Stimulated activated naive CD4-positive, alpha-beta T cell treated with Interleukin-2 at 50 U/mL for 16 hours (primary cell): ENCODE measurements at regions not wholly inside any gene's neighbourhood (a gene's known extent, or its start where the extent isn't known, plus 50 kb on each side); places are given as distances from the start of the nearest gene placed in this dataset.

Experiments used
- DNase-seq: peaks from one replicate; lab custom pipeline; 2025; lab: John Stamatoyannopoulos, UW

GRCh38 chr9:87156247-87156646 is 208.9 kb upstream of the GAS1 start:
- DNase-seq = no peak

- DNase-seq = no peak
These were observed 210.2 kb upstream of the GAS1 start for GRCh38 chr9:87157366-87158031.

- no peak for DNase-seq
These were observed 211.5 kb upstream of the GAS1 start for GRCh38 chr9:87158765-87159164.

GRCh38 chr9:87160148-87161102 is 213.1 kb upstream of the GAS1 start:
- DNase-seq = no peak

GRCh38 chr9:87167161-87167560 is 219.9 kb upstream of the GAS1 start:
- DNase-seq = no peak

- DNase-seq = no peak
These were observed 220.3 kb upstream of the GAS1 start for GRCh38 chr9:87167582-87167981.

- DNase-seq = no peak
These were observed 231.0 kb upstream of the GAS1 start for GRCh38 chr9:87178302-87178701.

- DNase-seq = no peak
These were observed 232.4 kb upstream of the GAS1 start for GRCh38 chr9:87179553-87180340.

- DNase-seq = no peak
These were observed 233.1 kb upstream of the GAS1 start for GRCh38 chr9:87180361-87180760.

- DNase-seq = no peak
These were observed 233.5 kb upstream of the GAS1 start for GRCh38 chr9:87180841-87181240.

GRCh38 chr9:87181670-87182069 is 234.4 kb upstream of the GAS1 start:
- DNase-seq = no peak

- no peak for DNase-seq
These were observed 237.8 kb upstream of the GAS1 start for GRCh38 chr9:87184956-87185642.

GRCh38 chr9:87187656-87188055 is 240.3 kb upstream of the GAS1 start:
- no peak for DNase-seq

- no peak for DNase-seq
These were observed 241.7 kb upstream of the GAS1 start for GRCh38 chr9:87189006-87189405.

GRCh38 chr9:87193151-87193550 is 245.8 kb upstream of the GAS1 start:
- no peak for DNase-seq

GRCh38 chr9:87193925-87194868 is 246.9 kb upstream of the GAS1 start:
- no peak for DNase-seq

GRCh38 chr9:87195306-87195705 is 248.0 kb upstream of the GAS1 start:
- DNase-seq = no peak

GRCh38 chr9:87197349-87198130 is 250.2 kb upstream of the GAS1 start:
- DNase-seq = no peak

- no peak for DNase-seq
These were observed 251.4 kb upstream of the GAS1 start for GRCh38 chr9:87198716-87199115.

- DNase-seq = no peak
These were observed 252.0 kb upstream of the GAS1 start for GRCh38 chr9:87199278-87199677.
